Epithelial cell of esophagus (primary cell): ENCODE measurements at regions not wholly inside any gene's neighbourhood (a gene's known extent, or its start where the extent isn't known, plus 50 kb on each side); places are given as distances from the start of the nearest gene placed in this dataset.

ENCODE experiments used
- DNase-seq: peaks from one replicate; pipeline ENCODE4 v3.0.0; 2010; ENCODE audit warnings: low read depth
- H3K4me3 ChIP-seq: 2 replicates; pipeline ENCODE4 v1.5.1; 2011; ENCODE audit warnings: mild to moderate bottlenecking, low read length, control low read depth
- CTCF ChIP-seq: IDR thresholded peaks from 2 replicates; pipeline ENCODE4 v1.5.1; 2011; ENCODE audit warnings: low read depth, mild to moderate bottlenecking, low read length, control low read depth, inconsistent platforms; ENCODE audit not compliant: insufficient read depth; ENCODE audit errors: missing control alignments

- no peak for DNase-seq
- no peak for TF ChIP-seq CTCF
- no peak overlapping the region for H3K4me3 ChIP-seq
Observed at GRCh38 chr1:104592926-104593325, 843.2 kb downstream of the AMY1C start.

GRCh38 chr1:104593413-104594187 is 843.9 kb downstream of the AMY1C start:
- no peak for TF ChIP-seq CTCF
- DNase-seq: no peak
- H3K4me3 ChIP-seq: no peak overlapping the region

GRCh38 chr1:104617474-104617873 is 867.8 kb downstream of the AMY1C start:
- no peak for DNase-seq
- no peak overlapping the region for H3K4me3 ChIP-seq
- TF ChIP-seq CTCF: no peak

DNA sequence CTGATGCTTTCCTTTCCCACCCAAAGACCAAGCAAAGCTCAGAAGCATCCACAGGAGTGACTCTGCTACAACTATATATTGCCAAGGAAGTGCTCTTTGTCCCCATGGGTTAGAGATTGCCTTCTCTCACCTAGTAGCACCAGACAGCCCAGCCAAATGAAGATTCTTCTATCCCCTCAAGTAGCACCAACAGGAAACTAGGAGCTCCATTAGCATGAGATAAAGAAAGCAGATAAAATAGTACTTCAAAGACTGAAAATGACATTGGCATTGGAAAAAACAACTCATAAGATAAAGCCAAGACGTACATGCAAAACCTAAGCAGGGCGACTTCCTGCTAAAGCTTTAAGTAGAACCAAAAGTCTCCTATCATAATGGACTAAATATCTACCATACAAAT is 871.5 kb downstream of the AMY1C start:
- DNase-seq: no peak
- TF ChIP-seq CTCF: no peak
- no peak overlapping the region for H3K4me3 ChIP-seq

DNA sequence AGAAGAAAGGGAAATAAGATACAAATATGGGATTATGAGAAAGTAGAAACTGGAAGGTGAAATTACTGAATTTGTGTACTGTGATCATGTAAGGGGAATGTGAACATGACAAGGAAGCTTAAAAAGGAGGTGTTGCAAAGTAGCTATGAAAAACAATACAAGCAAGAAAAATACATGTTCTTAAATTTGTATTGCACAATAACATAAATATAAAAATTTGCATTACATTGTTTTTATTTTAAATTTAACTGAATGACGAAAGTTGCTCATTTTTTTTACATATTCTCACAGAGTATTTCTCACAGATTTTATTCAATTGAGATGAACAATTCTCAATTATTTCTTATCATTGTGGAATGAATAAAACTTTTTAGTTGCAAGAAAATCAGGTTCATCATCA is 874.8 kb downstream of the AMY1C start:
- TF ChIP-seq CTCF: no peak
- DNase-seq: no peak
- no peak overlapping the region for H3K4me3 ChIP-seq

DNA sequence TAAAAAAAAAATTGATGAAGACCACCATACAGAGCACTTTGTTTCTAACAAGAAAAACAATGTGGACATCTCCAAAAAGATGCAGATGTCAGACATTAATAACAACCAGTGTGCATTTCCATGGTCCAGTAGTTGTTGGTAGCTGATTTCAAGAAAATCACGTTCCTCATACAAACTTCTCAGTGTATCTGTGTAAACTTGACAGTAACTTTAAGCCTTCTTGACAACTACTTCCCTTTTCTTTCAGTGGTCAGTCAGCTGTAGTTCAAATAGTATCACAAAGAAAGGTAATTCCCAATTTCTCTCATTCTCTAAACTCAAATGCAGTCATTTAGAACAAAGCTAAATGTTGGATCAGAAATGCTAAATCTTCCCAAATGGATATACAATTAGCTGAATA is 879.9 kb downstream of the AMY1C start:
- no peak for TF ChIP-seq CTCF
- H3K4me3 ChIP-seq: no peak overlapping the region
- DNase-seq: no peak

GRCh38 chr1:104630567-104631149 is 881.0 kb downstream of the AMY1C start:
- TF ChIP-seq CTCF: no peak
- DNase-seq: no peak

More at GRCh38 chr1:104630567-104631149, 881.0 kb downstream of the AMY1C start:
- H3K4me3 ChIP-seq: no peak overlapping the region
